ENCODE measurements at regions not wholly inside any gene's neighbourhood (a gene's known extent, or its start where the extent isn't known, plus 50 kb on each side); places are given as distances from the start of the nearest gene placed in this dataset.

GRCh38 chr2:216320852-216321251 is 51.4 kb downstream of the MARCHF4 start:
- Histone ChIP-seq H3K4me1 (ENCODE audit: control insufficient read depth, insufficient read depth, low read length) (peaks cover 4% of the 10 kb centered on the region; the same call in 1 of the 2 replicates), H3K4me3 (ENCODE audit: low read depth in 2 of 2, low read length in 2 of 2) (no peak overlapping the region), H3K27me3 (ENCODE audit: control insufficient read depth, insufficient read depth, low read length) (no peaks in the 10 kb centered on the region), H3K27ac (ENCODE audit: low read length) (no peak overlapping the region), H3K9me3 (ENCODE audit: control insufficient read depth, insufficient read depth, low read depth, low read length) (no peaks in the 10 kb centered on the region), H3K36me3 (ENCODE audit: control insufficient read depth, insufficient read depth, low read length) (no peaks in the 10 kb centered on the region)
- no TSS peak for BruUV-seq (replicated peaks)
- CTCF ChIA-PET: no interaction called here
- no peak for ATAC-seq
- in situ Hi-C loops (cut with HindIII; ENCODE audit: low pct_unique_long_range_greater_than_20kb, low sequenced_read_pairs): no loop called here
- no peak for TF ChIP-seq POLR2AphosphoS5 (IDR thresholded peaks at IDR 0.05; ENCODE audit: low read depth, low read length)
- TF ChIP-seq CTCF (IDR thresholded peaks at IDR 0.05): no peak
- no peak for TF ChIP-seq TCF7L2 (IDR thresholded peaks at IDR 0.05; ENCODE audit: low read depth, low read length)
- no peak for TF ChIP-seq SIN3A (IDR thresholded peaks at IDR 0.05; ENCODE audit: borderline replicate concordance, insufficient read depth, low read depth, low read length)
- TF ChIP-seq REST (IDR thresholded peaks at IDR 0.05; ENCODE audit: insufficient read depth in 1 of 2, low read depth in 2 of 2, low read length in 1 of 2): no peak
- no peak for DNase-seq (ENCODE audit: low read depth, low spot score)
- POLR2A ChIA-PET: no interaction called here
- intact Hi-C loops (cut with micrococcal nuclease; ENCODE audit: unreplicated experiment): no loop called here

DNA sequence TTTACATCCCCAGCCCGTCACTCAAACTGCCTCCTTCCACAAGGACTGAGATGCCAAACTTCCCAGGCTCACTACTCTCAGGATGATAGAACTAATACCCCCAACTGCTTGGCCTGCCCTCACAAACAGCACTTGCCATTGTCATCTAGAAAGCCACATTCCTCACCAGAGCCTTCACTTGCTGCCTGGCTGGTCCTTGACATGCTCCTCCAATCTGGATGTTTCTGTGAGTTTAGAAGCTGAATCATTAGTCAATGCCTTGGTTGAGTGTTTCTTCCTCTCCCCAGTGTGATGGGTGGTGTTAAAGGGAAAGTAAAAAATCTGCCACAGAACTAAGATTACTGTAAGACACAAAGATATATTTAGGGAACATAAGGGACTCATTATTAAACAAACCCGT is 52.5 kb downstream of the MARCHF4 start:
- in situ Hi-C loops (cut with HindIII; ENCODE audit: low pct_unique_long_range_greater_than_20kb, low sequenced_read_pairs) (no loop called here), intact Hi-C loops (cut with micrococcal nuclease; ENCODE audit: unreplicated experiment) (no loop called here)
- Histone ChIP-seq H3K9me3 (ENCODE audit: control insufficient read depth, insufficient read depth, low read depth, low read length) (no peaks in the 10 kb centered on the region), H3K4me3 (ENCODE audit: low read depth in 2 of 2, low read length in 2 of 2) (no peak overlapping the region), H3K27me3 (ENCODE audit: control insufficient read depth, insufficient read depth, low read length) (no peaks in the 10 kb centered on the region), H3K36me3 (ENCODE audit: control insufficient read depth, insufficient read depth, low read length) (no peaks in the 10 kb centered on the region), H3K27ac (ENCODE audit: low read length) (no peak overlapping the region), H3K4me1 (ENCODE audit: control insufficient read depth, insufficient read depth, low read length) (peaks cover 4% of the 10 kb centered on the region; the same call in 1 of the 2 replicates)
- ChIA-PET CTCF (interaction anchor here (0.5 kb wide), 1 partner anchor 54 kb away, joined by 3 read pairs; no protein-coding TSS in a partner anchor), POLR2A (no interaction called here)
- ATAC-seq: no peak
- no peak for TF ChIP-seq CTCF (IDR thresholded peaks at IDR 0.05)
- TF ChIP-seq TCF7L2 (IDR thresholded peaks at IDR 0.05; ENCODE audit: low read depth, low read length): no peak
- TF ChIP-seq POLR2AphosphoS5 (IDR thresholded peaks at IDR 0.05; ENCODE audit: low read depth, low read length): no peak
- no peak for TF ChIP-seq SIN3A (IDR thresholded peaks at IDR 0.05; ENCODE audit: borderline replicate concordance, insufficient read depth, low read depth, low read length)
- TF ChIP-seq REST (IDR thresholded peaks at IDR 0.05; ENCODE audit: insufficient read depth in 1 of 2, low read depth in 2 of 2, low read length in 1 of 2): no peak
- no peak for DNase-seq (ENCODE audit: low read depth, low spot score)
- no TSS peak for BruUV-seq (replicated peaks)
